ENCODE measurements at regions not wholly inside any gene's neighbourhood (a gene's known extent, or its start where the extent isn't known, plus 50 kb on each side); places are given as distances from the start of the nearest gene placed in this dataset.

DNA sequence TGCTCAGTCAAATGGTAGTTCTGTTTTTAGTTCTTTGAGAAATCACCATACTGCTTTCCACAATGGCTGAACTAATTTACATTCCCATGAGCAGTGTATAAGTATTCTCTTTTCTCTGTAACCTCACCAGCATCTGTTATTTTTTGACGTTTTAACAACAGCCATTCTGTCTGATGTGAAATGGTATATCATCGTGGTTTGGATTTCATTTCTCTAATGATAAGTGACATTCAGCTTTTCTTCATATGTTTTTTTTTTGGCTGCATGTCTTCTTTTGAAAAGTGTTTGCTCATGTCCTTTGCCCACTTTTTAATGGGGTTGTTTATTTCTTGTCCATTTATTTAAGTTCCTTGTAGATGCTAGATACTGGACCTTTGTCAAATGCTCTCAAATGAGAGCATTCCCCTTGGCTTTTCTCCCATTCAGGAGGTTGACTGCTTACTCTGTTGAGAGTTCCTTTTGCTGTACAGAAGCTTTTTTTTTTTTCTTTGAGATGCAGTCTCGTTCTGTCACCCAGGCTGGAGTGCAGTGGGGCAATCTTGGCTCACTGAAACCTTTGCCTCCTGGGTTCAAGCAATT lies 58.7 kb upstream of the RGMB start:
- no peak for DNase-seq (ENCODE audit: low read depth)
- H3K4me3 ChIP-seq (ENCODE audit: low read length), result no peak overlapping the region
- TF ChIP-seq CTCF (conservative IDR thresholded peaks at IDR 0.05; ENCODE audit: low read depth, low read length), result no peak

DNA sequence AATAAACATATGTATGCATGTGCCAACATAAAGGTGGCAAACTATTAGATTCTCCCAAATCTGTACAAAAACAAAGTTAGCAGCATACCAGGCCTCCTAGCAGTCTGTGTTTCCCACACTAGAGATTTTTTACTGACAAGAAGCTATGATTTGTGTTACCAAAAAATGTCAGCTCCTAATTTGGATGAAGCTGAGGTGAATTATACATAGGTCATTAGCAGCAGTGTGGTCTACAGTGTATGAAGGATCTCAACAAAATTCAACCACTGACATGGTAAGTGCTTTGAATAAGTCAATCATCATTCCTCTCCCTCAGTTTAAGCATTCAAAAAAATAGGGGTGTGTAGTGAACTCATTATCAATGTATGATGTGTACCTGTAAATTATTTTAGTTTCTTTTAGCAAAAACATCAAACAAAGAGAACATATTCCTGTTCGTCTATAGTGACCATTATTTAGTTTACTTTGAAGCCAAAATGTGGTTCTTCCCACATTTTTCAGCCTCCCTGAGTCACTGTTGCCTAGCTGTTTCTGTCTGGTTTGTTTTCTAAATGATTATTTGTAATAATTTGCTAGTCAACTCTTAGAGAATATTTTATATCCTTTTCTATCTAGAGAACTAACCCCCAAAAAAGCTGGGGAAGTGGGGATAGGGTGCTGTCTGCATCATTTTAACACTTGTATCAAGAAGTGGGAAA lies 52.1 kb upstream of the RGMB start:
- DNase-seq (ENCODE audit: low read depth), result no peak
- H3K4me3 ChIP-seq (ENCODE audit: low read length), result no peak overlapping the region
- TF ChIP-seq CTCF (conservative IDR thresholded peaks at IDR 0.05; ENCODE audit: low read depth, low read length), result no peak

DNA sequence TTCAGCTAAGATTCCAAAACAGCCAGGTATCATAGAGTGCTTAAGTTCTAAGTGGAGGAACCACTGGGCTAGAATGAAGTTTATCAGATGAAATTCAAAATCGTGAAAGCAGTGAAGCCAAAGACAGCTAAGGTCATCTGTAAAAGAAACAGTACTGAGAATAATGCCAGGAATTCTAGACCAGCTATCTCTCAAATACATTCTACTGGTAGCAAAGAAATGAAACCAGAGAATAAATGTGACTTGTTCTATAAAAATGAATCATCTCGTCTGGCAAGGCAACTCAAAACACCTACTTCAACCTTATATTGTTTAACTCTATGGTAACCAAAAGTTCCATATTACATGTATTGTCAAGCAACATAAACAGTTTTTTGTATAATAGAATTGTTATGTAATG lies 51.3 kb upstream of the RGMB start:
- DNase-seq (ENCODE audit: low read depth), result no peak
- H3K4me3 ChIP-seq (ENCODE audit: low read length), result no peak overlapping the region
- no peak for TF ChIP-seq CTCF (conservative IDR thresholded peaks at IDR 0.05; ENCODE audit: low read depth, low read length)

- no peak for DNase-seq (ENCODE audit: low read depth)
- no peak overlapping the region for H3K4me3 ChIP-seq (ENCODE audit: low read length)
- TF ChIP-seq CTCF (conservative IDR thresholded peaks at IDR 0.05; ENCODE audit: low read depth, low read length), result no peak
Observed at GRCh38 chr5:98723061-98723460, 50.4 kb upstream of the RGMB start.

All from retinal pigment epithelial cell (primary cell).